ENCODE measurements at regions not wholly inside any gene's neighbourhood (a gene's known extent, or its start where the extent isn't known, plus 50 kb on each side); places are given as distances from the start of the nearest gene placed in this dataset.
"Not testable (repeated sequence)": the region's sequence is repeated elsewhere in the genome, so short reads cannot be mapped to it uniquely, and the experiment has no call there.

GRCh38 chr10:128568491-128568890, 442.3 kb upstream of the MKI67 start:
- DNase-seq, result no peak

GRCh38 chr10:128568990-128569945, 443.0 kb upstream of the MKI67 start:
- no peak for DNase-seq

- DNase-seq, result no peak
Observed at GRCh38 chr10:128570319-128570995, 444.2 kb upstream of the MKI67 start.

- no peak for DNase-seq
Observed at GRCh38 chr10:128571071-128571470, 444.8 kb upstream of the MKI67 start.

- DNase-seq, result no peak
Observed at GRCh38 chr10:128571745-128572144, 445.5 kb upstream of the MKI67 start.

- no peak for DNase-seq
Observed at GRCh38 chr10:128572696-128573095, 446.5 kb upstream of the MKI67 start.

GRCh38 chr10:128573281-128573845, 447.1 kb upstream of the MKI67 start:
- no peak for DNase-seq

GRCh38 chr10:128573986-128574385, 447.8 kb upstream of the MKI67 start:
- no peak for DNase-seq

- DNase-seq, result no peak
Observed at GRCh38 chr10:128574581-128575210, 448.5 kb upstream of the MKI67 start.

- DNase-seq, result no peak
Observed at GRCh38 chr10:128575761-128576160, 449.5 kb upstream of the MKI67 start.

- DNase-seq, result no peak
Observed at GRCh38 chr10:128576336-128576735, 450.1 kb upstream of the MKI67 start.

- no peak for DNase-seq
Observed at GRCh38 chr10:128576943-128577670, 450.9 kb upstream of the MKI67 start.

GRCh38 chr10:128577958-128578750, 451.9 kb upstream of the MKI67 start:
- DNase-seq, result no peak

- DNase-seq, result no peak
Observed at GRCh38 chr10:128578766-128579165, 452.5 kb upstream of the MKI67 start.

GRCh38 chr10:128579280-128579865, 453.1 kb upstream of the MKI67 start:
- DNase-seq, result no peak

GRCh38 chr10:128579901-128580300, 453.7 kb upstream of the MKI67 start:
- DNase-seq, result no peak

- not testable (repeated sequence) for DNase-seq
Observed at GRCh38 chr10:128583125-128583524, 456.9 kb upstream of the MKI67 start.

GRCh38 chr10:128586599-128586998, 460.4 kb upstream of the MKI67 start:
- DNase-seq, result not testable (repeated sequence)

- no peak for DNase-seq
Observed at GRCh38 chr10:128587689-128588088, 461.5 kb upstream of the MKI67 start.

GRCh38 chr10:128588402-128588801, 462.2 kb upstream of the MKI67 start:
- no peak for DNase-seq

GRCh38 chr10:128594688-128595087, 468.5 kb upstream of the MKI67 start:
- no peak for DNase-seq

Measured in NCI-H1105 treated with DMSO at 0.1 percent for 48 hours (cell line).